SK-N-SH (cell line): ENCODE measurements at regions not wholly inside any gene's neighbourhood (a gene's known extent, or its start where the extent isn't known, plus 50 kb on each side); places are given as distances from the start of the nearest gene placed in this dataset.

Experiments used
- CTCF ChIA-PET: fragments of 300-600, 350-600 bp; formaldehyde crosslinking; extraction: SDS; loops from one replicate; lab custom pipeline; 2021; lab: Yijun Ruan, JAX
- POLR2A ChIA-PET: fragments of 350-600 bp; sonication (Branson Sonifier 250); formaldehyde crosslinking; extraction: SDS; loops from one replicate; lab custom pipeline; 2020; ENCODE audit warnings: antibody characterized with exemption, inconsistent platforms; lab: Yijun Ruan, JAX
- DNase-seq: peaks from one replicate; pipeline ENCODE4 v3.0.0; 2012
- H2AFZ ChIP-seq: fragments of 200-600 bp; sonication (generic); 2 replicates; pipeline ENCODE4 v1.8.1; 2016; ENCODE audit warnings: antibody characterized with exemption, mild to moderate bottlenecking, low read depth
- H3F3A ChIP-seq: fragments of 200-600 bp; sonication (generic); replicated peaks from 2 replicates; pipeline ENCODE3; 2016; ENCODE audit warnings: antibody characterized with exemption, mild to moderate bottlenecking; ENCODE audit not compliant: insufficient read depth
- H3K27ac ChIP-seq, 2 experiments: fragments of 200-500 bp in 1 of 2; fragments of 200-600 bp in 1 of 2; sonication (Bioruptor generic) in 1 of 2; sonication (generic), shearing (Covaris generic) in 1 of 2; 2 replicates each; pipeline versions ENCODE4 v1.5.1 to v1.6.1; 2014 to 2016; ENCODE audit warnings: low read depth in 2 of 2, inconsistent platforms in 1 of 2, low read length in 1 of 2, mild to moderate bottlenecking in 1 of 2, mixed read lengths in 1 of 2
- H3K27me3 ChIP-seq: fragments of 200-600 bp; sonication (generic), shearing (Covaris generic); 2 replicates; pipeline ENCODE4 v1.6.1; 2016; ENCODE audit warnings: mixed run types; ENCODE audit not compliant: insufficient read depth
- H3K36me3 ChIP-seq, 2 experiments: fragments of 200-500 bp in 1 of 2; fragments of 200-600 bp in 1 of 2; sonication (Bioruptor generic) in 1 of 2; sonication (generic) in 1 of 2; replicated peaks in 1 of 2; 2 replicates each; pipeline versions ENCODE3 to v1.5.1; 2014 to 2016; ENCODE audit warnings: low read length in 1 of 2, mild to moderate bottlenecking in 1 of 2; ENCODE audit not compliant: insufficient read depth in 2 of 2, control insufficient read depth in 1 of 2
- H3K4me1 ChIP-seq, 2 experiments: fragments of 200-500 bp in 1 of 2; fragments of 200-600 bp in 1 of 2; sonication (Bioruptor generic) in 1 of 2; sonication (generic), shearing (Covaris generic) in 1 of 2; 2 replicates each; pipeline versions ENCODE4 v1.5.1 to v1.6.1; 2014 to 2016; ENCODE audit warnings: low read depth in 1 of 2, low read length in 1 of 2, mixed run types in 1 of 2; ENCODE audit not compliant: insufficient read depth in 2 of 2, control insufficient read depth in 1 of 2
- H3K4me2 ChIP-seq: fragments of 200-600 bp; sonication (generic), shearing (Covaris generic); 2 replicates; pipeline ENCODE4 v1.6.1; 2017; ENCODE audit warnings: mixed run types
- H3K4me3 ChIP-seq, 2 experiments: fragments of 200-500 bp in 1 of 2; fragments of 200-600 bp in 1 of 2; sonication (Bioruptor generic) in 1 of 2; sonication (generic), shearing (Covaris generic) in 1 of 2; 2 replicates each; pipeline versions ENCODE4 v1.5.1 to v1.8.1; 2014 to 2016; ENCODE audit warnings: low read depth in 2 of 2, inconsistent platforms in 1 of 2, low read length in 1 of 2, mild to moderate bottlenecking in 1 of 2, mixed read lengths in 1 of 2, moderate library complexity in 1 of 2
- H3K79me2 ChIP-seq: fragments of 200-600 bp; sonication (generic); 2 replicates; pipeline ENCODE4 v1.8.1; 2017; ENCODE audit warnings: mild to moderate bottlenecking; ENCODE audit not compliant: insufficient read depth
- H3K9ac ChIP-seq: fragments of 200-600 bp; sonication (generic); 2 replicates; pipeline ENCODE4 v1.6.1; 2017; ENCODE audit warnings: mixed run types
- H3K9me2 ChIP-seq: fragments of 200-600 bp; sonication (generic); 2 replicates; pipeline ENCODE4 v1.6.1; 2017; ENCODE audit warnings: mixed run types
- H3K9me3 ChIP-seq: fragments of 200-600 bp; sonication (generic); 2 replicates; pipeline ENCODE4 v1.6.1; 2017; ENCODE audit warnings: mixed run types, mild to moderate bottlenecking, moderate library complexity
- H4K20me1 ChIP-seq: fragments of 200-600 bp; sonication (generic); 2 replicates; pipeline ENCODE4 v1.6.1; 2017; ENCODE audit warnings: mild to moderate bottlenecking, mixed run types; ENCODE audit not compliant: insufficient read depth
- CHD2 ChIP-seq: fragments of 150-350 bp; IDR thresholded peaks from 2 replicates; pipeline ENCODE4 v1.6.1; 2018; ENCODE audit warnings: low read length; ENCODE audit not compliant: partially characterized antibody
- FOSL2 ChIP-seq: IDR thresholded peaks from 2 replicates; pipeline ENCODE4 v1.4.0; 2012; ENCODE audit warnings: low read depth, mild to moderate bottlenecking, moderate library complexity, borderline replicate concordance
- FOXJ3 ChIP-seq: sonication (generic); formaldehyde crosslinking; IDR thresholded peaks from 2 replicates; pipeline ENCODE4 v1.5.1; 2020; ENCODE audit warnings: mild to moderate bottlenecking, missing genetic modification reagents
- FOXM1 ChIP-seq: IDR thresholded peaks from 2 replicates; pipeline ENCODE4 v1.4.0; 2012; ENCODE audit warnings: low read depth, mild to moderate bottlenecking
- GABPA ChIP-seq: IDR thresholded peaks from 2 replicates; pipeline ENCODE4 v1.4.0; 2012; ENCODE audit warnings: low read depth, mild to moderate bottlenecking
- GATA2 ChIP-seq: sonication (generic); formaldehyde crosslinking; IDR thresholded peaks from 2 replicates; pipeline ENCODE4 v1.5.0; 2020; ENCODE audit warnings: mild to moderate bottlenecking, missing genetic modification reagents
- JUND ChIP-seq: IDR thresholded peaks from 2 replicates; pipeline ENCODE4 v1.4.0; 2012
- MEF2A ChIP-seq: IDR thresholded peaks from 2 replicates; pipeline ENCODE4 v1.4.0; 2012; ENCODE audit warnings: low read depth, borderline replicate concordance
- MXI1 ChIP-seq: IDR thresholded peaks from 2 replicates; pipeline ENCODE4 v1.6.1; 2012; ENCODE audit warnings: mild to moderate bottlenecking, low read depth, low read length, improper control_type of control experiment
- PBX3 ChIP-seq: IDR thresholded peaks from 2 replicates; pipeline ENCODE4; 2012
- POLR2AphosphoS5 ChIP-seq: IDR thresholded peaks from 2 replicates; pipeline ENCODE4 v1.6.1; 2012; ENCODE audit warnings: low read depth, low read length
- RAD21 ChIP-seq: IDR thresholded peaks from 2 replicates; pipeline ENCODE4 v1.6.1; 2012; ENCODE audit warnings: mild to moderate bottlenecking, low read length
- RCOR1 ChIP-seq: fragments of 150-350 bp; IDR thresholded peaks from 2 replicates; pipeline ENCODE4 v1.6.1; 2017; ENCODE audit warnings: antibody characterized with exemption, low read length
- SIN3A ChIP-seq: IDR thresholded peaks from 2 replicates; pipeline ENCODE4 v1.6.1; 2012; ENCODE audit warnings: low read depth, mild to moderate bottlenecking, low read length, moderate library complexity, borderline replicate concordance
- SMC3 ChIP-seq: IDR thresholded peaks from 2 replicates; pipeline ENCODE4 v1.6.1; 2012; ENCODE audit warnings: low read depth, low read length, improper control_type of control experiment
- TCF12 ChIP-seq: IDR thresholded peaks from 2 replicates; pipeline ENCODE4 v1.4.0; 2012
- TEAD4 ChIP-seq: IDR thresholded peaks from 2 replicates; pipeline ENCODE4 v1.4.0; 2012; ENCODE audit warnings: mild to moderate bottlenecking, borderline replicate concordance; ENCODE audit not compliant: insufficient read depth
- YY1 ChIP-seq: IDR thresholded peaks from 2 replicates; pipeline ENCODE4 v1.4.0; 2012; ENCODE audit warnings: low read depth, mild to moderate bottlenecking
- WGBS: methylation state at CpG from one replicate; pipeline ENCODE4 v1.1.6; 2017; ENCODE audit warnings: low lambda C conversion rate; 5-methylcytosine and 5-hydroxymethylcytosine counted together
- TF ChIP-seq, protein P1 (sequence below): fragments of 150-350 bp; IDR thresholded peaks from 2 replicates; pipeline ENCODE4 v1.6.1; 2016; ENCODE audit warnings: mild to moderate bottlenecking, low read depth, low read length
- TF ChIP-seq, protein P2 (sequence below): fragments of 200-600 bp; sonication (generic); IDR thresholded peaks from 2 replicates; pipeline ENCODE4 v1.6.1; 2017; ENCODE audit warnings: antibody characterized with exemption, mild to moderate bottlenecking, moderate library complexity
- TF ChIP-seq, protein P3 (sequence below): IDR thresholded peaks from 2 replicates; pipeline ENCODE4 v1.4.0; 2012; ENCODE audit warnings: low read depth, borderline replicate concordance

DNA sequence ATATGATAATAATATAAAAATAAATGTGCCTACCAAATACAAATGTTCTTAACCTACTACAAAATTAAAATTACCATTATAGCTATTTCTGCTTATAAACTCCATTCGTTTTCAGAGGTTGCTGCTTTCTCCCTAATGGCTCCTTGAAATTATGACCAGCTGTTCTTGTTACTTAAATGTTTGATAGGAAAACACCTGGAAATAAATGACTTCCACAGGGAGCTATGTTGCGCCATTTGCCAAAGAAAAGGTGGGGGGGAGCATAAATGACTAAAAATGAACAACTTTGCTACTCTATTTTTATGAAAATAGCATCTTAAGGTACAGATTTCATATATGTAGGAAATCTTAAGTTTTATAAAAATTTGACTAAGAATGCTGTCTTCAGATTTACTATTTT lies 157.5 kb upstream of the MON1B start:
- H3K9ac ChIP-seq: no peak overlapping the region
- ChIA-PET CTCF (interaction anchor here (1.7 to 1.9 kb wide), 2 partner anchors 9 to 754 kb away, joined by 4 read pairs; no protein-coding TSS in a partner anchor), POLR2A (no interaction called here)
- no peaks in the 10 kb centered on the region for H4K20me1 ChIP-seq
- no peak overlapping the region for H3K4me2 ChIP-seq
- H2AFZ ChIP-seq: no peak overlapping the region
- 29% methylated on average over 2 of the region's 2 CpGs for WGBS
- H3K79me2 ChIP-seq: no peaks in the 10 kb centered on the region
- H3K9me2 ChIP-seq: no peaks in the 10 kb centered on the region
- no peaks in the 10 kb centered on the region; a peak in 1 of 4 replicates for H3K4me1 ChIP-seq
- H3K27ac ChIP-seq: no peak overlapping the region
- no peaks in the 10 kb centered on the region for H3K27me3 ChIP-seq
- H3K9me3 ChIP-seq: no peaks in the 10 kb centered on the region
- H3K36me3 ChIP-seq: no peaks in the 10 kb centered on the region
- H3K4me3 ChIP-seq: no peak overlapping the region
- DNase-seq: no peak
- TF ChIP-seq RAD21 (no peak), SIN3A (no peak), FOXJ3 (CRISPR knock-in tag) (no peak), YY1 (no peak), JUND (no peak), FOSL2 (no peak), FOXM1 (no peak), POLR2AphosphoS5 (no peak), PBX3 (no peak), RCOR1 (no peak), MEF2A (no peak), TCF12 (no peak), GABPA (no peak)
- TF ChIP-seq, protein P1, sequence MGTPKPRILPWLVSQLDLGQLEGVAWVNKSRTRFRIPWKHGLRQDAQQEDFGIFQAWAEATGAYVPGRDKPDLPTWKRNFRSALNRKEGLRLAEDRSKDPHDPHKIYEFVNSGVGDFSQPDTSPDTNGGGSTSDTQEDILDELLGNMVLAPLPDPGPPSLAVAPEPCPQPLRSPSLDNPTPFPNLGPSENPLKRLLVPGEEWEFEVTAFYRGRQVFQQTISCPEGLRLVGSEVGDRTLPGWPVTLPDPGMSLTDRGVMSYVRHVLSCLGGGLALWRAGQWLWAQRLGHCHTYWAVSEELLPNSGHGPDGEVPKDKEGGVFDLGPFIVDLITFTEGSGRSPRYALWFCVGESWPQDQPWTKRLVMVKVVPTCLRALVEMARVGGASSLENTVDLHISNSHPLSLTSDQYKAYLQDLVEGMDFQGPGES: no peak
- TF ChIP-seq, protein P2, sequence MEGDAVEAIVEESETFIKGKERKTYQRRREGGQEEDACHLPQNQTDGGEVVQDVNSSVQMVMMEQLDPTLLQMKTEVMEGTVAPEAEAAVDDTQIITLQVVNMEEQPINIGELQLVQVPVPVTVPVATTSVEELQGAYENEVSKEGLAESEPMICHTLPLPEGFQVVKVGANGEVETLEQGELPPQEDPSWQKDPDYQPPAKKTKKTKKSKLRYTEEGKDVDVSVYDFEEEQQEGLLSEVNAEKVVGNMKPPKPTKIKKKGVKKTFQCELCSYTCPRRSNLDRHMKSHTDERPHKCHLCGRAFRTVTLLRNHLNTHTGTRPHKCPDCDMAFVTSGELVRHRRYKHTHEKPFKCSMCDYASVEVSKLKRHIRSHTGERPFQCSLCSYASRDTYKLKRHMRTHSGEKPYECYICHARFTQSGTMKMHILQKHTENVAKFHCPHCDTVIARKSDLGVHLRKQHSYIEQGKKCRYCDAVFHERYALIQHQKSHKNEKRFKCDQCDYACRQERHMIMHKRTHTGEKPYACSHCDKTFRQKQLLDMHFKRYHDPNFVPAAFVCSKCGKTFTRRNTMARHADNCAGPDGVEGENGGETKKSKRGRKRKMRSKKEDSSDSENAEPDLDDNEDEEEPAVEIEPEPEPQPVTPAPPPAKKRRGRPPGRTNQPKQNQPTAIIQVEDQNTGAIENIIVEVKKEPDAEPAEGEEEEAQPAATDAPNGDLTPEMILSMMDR: no peak
- TF ChIP-seq, all 33 proteins: peak for 0
- H3F3A ChIP-seq: no peaks in the 10 kb centered on the region

GRCh38 chr16:77035361-77035760 lies 155.6 kb upstream of the MON1B start:
- Histone ChIP-seq H3K4me3 (no peak overlapping the region), H3K9me2 (no peaks in the 10 kb centered on the region), H3K4me1 (no peaks in the 10 kb centered on the region; a peak in 1 of 4 replicates), H3K9ac (no peak overlapping the region), H3K27ac (no peak overlapping the region), H3F3A (no peaks in the 10 kb centered on the region), H4K20me1 (no peaks in the 10 kb centered on the region), H3K4me2 (no peak overlapping the region), H3K9me3 (no peaks in the 10 kb centered on the region), H2AFZ (no peak overlapping the region), H3K27me3 (no peaks in the 10 kb centered on the region), H3K36me3 (no peaks in the 10 kb centered on the region), H3K79me2 (no peaks in the 10 kb centered on the region)
- CTCF ChIA-PET: no interaction called here
- DNase-seq: no peak
- POLR2A ChIA-PET: no interaction called here
- no peak for TF ChIP-seq RAD21
- TF ChIP-seq JUND: no peak
- no peak for TF ChIP-seq RCOR1
- no peak for TF ChIP-seq GATA2 (CRISPR knock-in tag)
- TF ChIP-seq TEAD4: no peak
- TF ChIP-seq CHD2: no peak
- no peak for TF ChIP-seq MXI1
- TF ChIP-seq, protein P3, sequence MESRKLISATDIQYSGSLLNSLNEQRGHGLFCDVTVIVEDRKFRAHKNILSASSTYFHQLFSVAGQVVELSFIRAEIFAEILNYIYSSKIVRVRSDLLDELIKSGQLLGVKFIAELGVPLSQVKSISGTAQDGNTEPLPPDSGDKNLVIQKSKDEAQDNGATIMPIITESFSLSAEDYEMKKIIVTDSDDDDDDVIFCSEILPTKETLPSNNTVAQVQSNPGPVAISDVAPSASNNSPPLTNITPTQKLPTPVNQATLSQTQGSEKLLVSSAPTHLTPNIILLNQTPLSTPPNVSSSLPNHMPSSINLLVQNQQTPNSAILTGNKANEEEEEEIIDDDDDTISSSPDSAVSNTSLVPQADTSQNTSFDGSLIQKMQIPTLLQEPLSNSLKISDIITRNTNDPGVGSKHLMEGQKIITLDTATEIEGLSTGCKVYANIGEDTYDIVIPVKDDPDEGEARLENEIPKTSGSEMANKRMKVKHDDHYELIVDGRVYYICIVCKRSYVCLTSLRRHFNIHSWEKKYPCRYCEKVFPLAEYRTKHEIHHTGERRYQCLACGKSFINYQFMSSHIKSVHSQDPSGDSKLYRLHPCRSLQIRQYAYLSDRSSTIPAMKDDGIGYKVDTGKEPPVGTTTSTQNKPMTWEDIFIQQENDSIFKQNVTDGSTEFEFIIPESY: no peak
- TF ChIP-seq SMC3: no peak
- TF ChIP-seq FOSL2: no peak
